Embryonic facial prominence (tissue), 1 donor: ENCODE measurements at regions not wholly inside any gene's neighbourhood (a gene's known extent, or its start where the extent isn't known, plus 50 kb on each side); places are given as distances from the start of the nearest gene placed in this dataset.
"Not testable (repeated sequence)": the region's sequence is repeated elsewhere in the genome, so short reads cannot be mapped to it uniquely, and the experiment has no call there.

ENCODE experiments used
- DNase-seq: peaks from one replicate; pipeline ENCODE4 v3.0.0-alpha.2; 2016; ENCODE audit errors: extremely low spot score

- no peak for DNase-seq
Observed at GRCh38 chr9:34907044-34907443, 51.0 kb upstream of the PHF24 start.

GRCh38 chr9:34899535-34900158 lies 58.4 kb upstream of the PHF24 start:
- DNase-seq = peak; percentile 25

- DNase-seq = no peak
Observed at GRCh38 chr9:34898846-34899245, 59.2 kb upstream of the PHF24 start.

GRCh38 chr9:34896112-34896511 lies 62.0 kb upstream of the PHF24 start:
- no peak for DNase-seq

GRCh38 chr9:34892886-34893285 lies 65.2 kb upstream of the PHF24 start:
- DNase-seq = no peak

- no peak for DNase-seq
Observed at GRCh38 chr9:34891386-34891785, 66.7 kb upstream of the PHF24 start.

GRCh38 chr9:34887841-34888240 lies 70.2 kb upstream of the PHF24 start:
- no peak for DNase-seq

- DNase-seq = no peak
Observed at GRCh38 chr9:34884747-34885189, 73.3 kb upstream of the PHF24 start.

- DNase-seq = no peak
Observed at GRCh38 chr9:34876096-34876495, 82.0 kb upstream of the PHF24 start.

- no peak for DNase-seq
Observed at GRCh38 chr9:34869390-34869789, 88.7 kb upstream of the PHF24 start.

GRCh38 chr9:34866614-34867013 lies 91.5 kb upstream of the PHF24 start:
- DNase-seq = no peak

- no peak for DNase-seq
Observed at GRCh38 chr9:34863426-34863825, 94.7 kb upstream of the PHF24 start.

GRCh38 chr9:34862836-34863235 lies 95.2 kb upstream of the PHF24 start:
- DNase-seq = no peak

- DNase-seq = no peak
Observed at GRCh38 chr9:34862043-34862442, 96.0 kb upstream of the PHF24 start.

- not testable (repeated sequence) for DNase-seq
Observed at GRCh38 chr9:34855016-34855415, 103.1 kb upstream of the PHF24 start.

- DNase-seq = no peak
Observed at GRCh38 chr9:34830068-34830467, 120.1 kb upstream of the CCL21 start.

- no peak for DNase-seq
Observed at GRCh38 chr9:34826999-34827538, 117.1 kb upstream of the CCL21 start.

- DNase-seq = no peak
Observed at GRCh38 chr9:34825775-34826174, 115.8 kb upstream of the CCL21 start.

GRCh38 chr9:34823778-34824177 lies 113.8 kb upstream of the CCL21 start:
- no peak for DNase-seq

GRCh38 chr9:34810187-34810524 lies 100.2 kb upstream of the CCL21 start:
- DNase-seq = no peak

GRCh38 chr9:34809504-34810186 lies 99.7 kb upstream of the CCL21 start:
- no peak for DNase-seq

GRCh38 chr9:34802916-34803315 lies 93.0 kb upstream of the CCL21 start:
- DNase-seq = no peak

- DNase-seq = no peak
Observed at GRCh38 chr9:34797367-34797766, 87.4 kb upstream of the CCL21 start.

- DNase-seq = no peak
Observed at GRCh38 chr9:34796924-34797323, 87.0 kb upstream of the CCL21 start.
